NCI-H2227 (cell line): ENCODE measurements at regions not wholly inside any gene's neighbourhood (a gene's known extent, or its start where the extent isn't known, plus 50 kb on each side); places are given as distances from the start of the nearest gene placed in this dataset.
"Not testable (repeated sequence)": the region's sequence is repeated elsewhere in the genome, so short reads cannot be mapped to it uniquely, and the experiment has no call there.

Experiments used
- DNase-seq: peaks from one replicate; lab custom pipeline; 2025; ENCODE audit not compliant: unreplicated experiment; lab: John Stamatoyannopoulos, UW

GRCh38 chr1:38512789-38513188 lies 346.8 kb downstream of the RRAGC start:
- DNase-seq, result peak; percentile 58

DNA sequence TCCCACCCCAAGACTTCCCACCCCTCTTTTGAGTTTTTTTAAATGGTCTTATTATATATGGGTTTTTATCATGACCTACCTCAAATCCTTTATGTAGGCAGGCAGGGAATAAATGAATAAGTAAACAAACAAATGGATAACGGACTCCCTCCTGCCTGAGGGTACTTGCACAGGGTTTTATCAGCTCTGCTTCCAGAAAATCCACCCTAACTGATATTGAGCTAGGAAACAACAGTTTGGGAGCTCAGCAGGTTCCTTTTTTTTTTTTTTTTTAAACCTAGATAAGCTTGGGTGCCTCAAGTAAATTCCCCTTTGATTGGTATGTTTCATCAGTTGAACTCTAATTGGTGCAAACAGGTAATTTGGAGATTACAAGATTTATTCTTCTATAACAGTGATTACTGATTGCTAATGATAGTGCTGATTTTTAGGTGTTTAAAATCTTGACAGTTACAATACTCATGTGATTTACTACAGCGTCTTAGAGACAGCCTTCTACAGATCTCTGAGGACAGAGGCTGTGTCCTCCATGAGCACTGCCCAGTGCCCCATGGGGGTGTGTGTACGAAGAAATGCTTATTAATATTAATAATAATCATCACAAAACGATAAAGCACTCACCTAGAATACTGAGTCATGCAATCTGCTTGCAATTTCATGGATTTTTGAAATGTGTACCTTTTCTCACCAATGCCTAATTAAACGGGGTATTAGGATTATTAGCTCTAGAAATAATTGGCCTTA lies 347.4 kb downstream of the RRAGC start:
- DNase-seq, result no peak

GRCh38 chr1:38508232-38508631 lies 351.3 kb downstream of the RRAGC start:
- no peak for DNase-seq

DNA sequence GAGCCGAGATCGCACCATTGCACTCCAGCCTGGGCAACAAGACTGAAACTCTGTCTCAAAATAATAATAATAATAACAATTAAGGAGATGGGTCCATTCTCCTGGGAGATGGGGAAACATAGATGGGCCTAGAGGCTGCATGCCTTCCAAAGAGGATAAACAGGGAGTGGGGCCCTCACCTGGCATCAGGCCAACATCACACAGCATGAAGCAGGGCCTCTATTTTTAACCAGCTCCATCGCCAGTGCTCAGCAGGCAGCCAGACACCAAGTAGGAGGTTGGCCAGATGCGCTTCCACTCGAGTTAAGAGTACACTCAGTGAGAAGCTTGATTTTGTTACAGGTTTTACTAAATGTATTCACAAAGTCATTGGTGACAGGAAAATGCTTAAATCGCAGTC lies 352.0 kb downstream of the RRAGC start:
- DNase-seq, result peak; percentile 48

- peak; percentile 55 for DNase-seq
Measured at GRCh38 chr1:38505944-38506343, 353.6 kb downstream of the RRAGC start.

DNA sequence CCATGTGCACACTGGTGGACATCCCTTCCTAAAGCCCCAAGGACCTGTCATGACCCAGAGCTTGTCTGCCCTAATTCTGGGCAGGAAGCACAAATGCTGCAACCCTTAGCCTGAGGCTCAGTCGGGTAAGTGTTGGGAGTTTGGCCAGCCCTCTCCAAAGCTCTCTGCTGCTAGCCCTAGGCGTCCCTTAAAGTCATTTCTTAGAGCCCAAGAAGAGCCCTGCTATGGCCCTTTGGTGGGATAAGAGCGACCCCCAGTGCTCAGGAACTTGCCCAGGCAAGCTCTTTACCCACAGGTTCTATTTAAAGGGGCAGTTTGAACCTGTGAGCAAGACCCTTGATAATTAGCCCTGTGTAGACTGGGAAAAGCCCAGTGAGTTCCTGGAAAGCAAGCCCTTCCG lies 356.8 kb downstream of the RRAGC start:
- no peak for DNase-seq

DNA sequence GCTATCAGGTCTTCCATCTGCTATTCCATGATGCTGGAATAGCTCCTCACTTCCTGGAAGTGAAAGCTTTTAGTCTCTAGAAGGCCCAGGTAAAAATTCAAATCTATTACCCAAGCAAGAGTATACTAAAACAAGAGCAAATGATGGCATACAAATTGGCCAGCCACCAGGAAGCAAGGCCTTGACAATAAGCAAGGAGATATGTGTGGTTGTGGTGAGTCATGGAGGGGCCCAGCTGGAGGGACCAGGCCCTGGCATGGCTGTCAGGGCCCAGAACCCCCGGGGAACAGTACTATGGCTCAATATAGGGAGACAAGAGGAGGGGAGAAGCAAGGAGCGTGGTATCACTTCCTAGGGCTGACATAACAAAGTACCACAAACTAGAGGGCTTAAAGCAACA lies 358.7 kb downstream of the RRAGC start:
- no peak for DNase-seq

- DNase-seq, result peak; percentile 20
Measured at GRCh38 chr1:38500352-38500751, 359.2 kb downstream of the RRAGC start.

DNA sequence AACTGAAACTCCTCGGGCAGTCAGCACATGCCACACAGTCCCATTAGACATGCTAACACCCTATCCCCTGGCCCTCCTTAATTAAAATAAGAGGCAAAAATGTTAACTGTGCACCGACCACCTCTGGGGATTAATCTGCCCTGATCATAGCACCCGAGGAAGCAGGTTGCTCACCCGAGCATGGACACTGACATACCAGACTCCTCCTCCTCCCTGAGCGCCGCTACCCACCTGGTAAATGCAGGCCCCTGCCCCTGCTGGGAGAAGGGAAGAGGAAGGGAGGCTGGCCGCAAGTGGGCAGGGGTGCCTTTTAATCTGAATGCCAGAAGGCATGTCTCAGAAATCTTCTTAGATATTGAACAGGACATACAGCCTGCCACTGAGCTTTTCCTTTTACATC lies 360.9 kb downstream of the RRAGC start:
- peak; percentile 47 for DNase-seq

GRCh38 chr1:38497921-38498656 lies 361.5 kb downstream of the RRAGC start:
- DNase-seq, result no peak

DNA sequence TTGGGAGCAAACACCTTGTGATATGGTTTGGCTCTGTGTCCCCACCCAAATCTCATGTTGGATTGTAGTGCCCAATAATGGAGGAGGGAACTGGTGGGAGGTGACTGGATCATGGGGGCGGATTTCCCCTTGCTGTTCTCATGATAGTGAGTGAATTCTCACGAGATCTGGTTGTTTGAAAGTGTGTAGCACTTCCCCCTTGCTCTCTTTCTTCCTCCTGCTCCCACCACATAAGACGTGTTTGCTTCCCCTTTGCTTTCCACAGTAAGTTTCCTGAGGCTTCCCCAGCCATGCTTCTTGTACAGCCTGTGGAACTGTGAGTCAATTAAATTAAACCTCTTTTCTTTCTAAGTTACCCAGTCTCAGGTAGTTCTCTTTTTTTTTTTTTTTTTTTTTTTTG lies 366.3 kb downstream of the RRAGC start:
- DNase-seq, result not testable (repeated sequence)

DNA sequence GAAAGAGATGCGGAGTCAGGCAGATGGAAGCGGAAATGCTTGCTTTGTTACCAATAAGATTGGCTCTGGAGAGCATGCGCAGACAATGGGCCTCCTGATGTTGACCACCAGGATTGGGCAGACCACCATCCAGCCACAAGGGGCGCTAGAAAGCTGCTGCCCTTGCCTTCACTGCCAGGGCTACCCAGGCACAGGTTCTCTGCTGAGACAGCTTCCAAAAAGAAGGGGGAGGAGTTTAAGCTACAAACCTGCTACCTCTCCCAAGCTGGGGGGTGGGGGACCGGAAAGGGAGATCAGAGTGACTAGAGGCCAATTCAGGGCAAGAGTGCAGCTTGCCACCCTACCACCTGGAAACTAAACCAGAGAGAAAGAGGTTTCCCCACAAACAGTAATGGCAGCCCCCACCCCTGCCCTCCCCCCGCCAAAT lies 369.7 kb downstream of the RRAGC start:
- DNase-seq, result peak; percentile 22

DNA sequence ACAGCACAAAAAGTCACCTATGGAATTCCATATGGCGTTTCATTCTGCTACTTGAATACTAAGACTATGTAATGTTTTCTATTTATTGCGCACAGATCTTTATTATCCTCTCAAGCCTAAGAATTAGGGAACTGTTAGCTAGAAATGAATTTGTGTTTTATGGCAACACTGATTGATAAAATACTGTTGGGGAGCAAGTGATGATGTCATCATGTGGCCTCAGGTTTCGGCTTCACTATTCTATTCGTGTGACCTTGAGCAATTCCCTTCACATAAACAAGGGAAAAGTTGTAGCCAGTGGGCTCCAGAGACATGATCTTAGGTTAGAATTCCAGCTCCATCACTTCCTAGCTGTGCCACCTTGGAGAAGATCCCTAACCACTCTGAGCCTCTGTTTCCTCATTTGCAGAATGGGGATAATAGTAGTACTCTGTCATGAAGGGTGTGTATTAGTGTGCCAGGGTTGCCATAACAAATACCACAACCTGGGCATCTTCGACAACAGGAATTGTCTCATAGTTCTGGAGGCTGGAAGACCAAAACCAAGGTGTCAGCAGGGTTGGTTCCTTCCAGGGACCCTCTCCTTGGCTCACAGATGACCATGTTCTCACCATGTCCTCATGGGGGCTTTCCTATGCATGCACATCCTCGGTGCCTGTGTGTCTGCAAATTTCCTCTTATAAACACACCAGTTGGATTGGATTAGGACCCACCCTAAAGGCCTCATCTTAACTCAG lies 371.2 kb downstream of the RRAGC start:
- DNase-seq, result no peak

DNA sequence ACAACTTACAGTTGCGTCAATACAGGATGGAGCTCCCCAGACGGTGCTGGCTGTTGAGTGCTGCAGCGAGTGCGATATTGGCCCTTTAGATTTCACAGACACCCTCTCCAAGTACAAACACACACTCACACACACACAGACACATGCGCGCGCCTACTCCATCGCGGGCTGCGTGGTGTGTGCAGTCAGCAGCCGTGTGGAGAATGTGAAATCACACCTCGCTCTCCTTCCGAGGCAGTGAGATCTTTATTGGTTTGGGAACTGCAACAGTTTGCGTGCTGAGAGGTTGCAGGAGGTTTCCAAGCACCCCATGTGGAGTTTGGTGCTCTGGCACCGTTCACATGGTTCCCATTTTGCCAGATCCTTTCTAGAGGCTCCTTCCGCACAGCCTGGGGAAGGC lies 372.2 kb downstream of the RRAGC start:
- DNase-seq, result no peak

- DNase-seq, result no peak
Measured at GRCh38 chr1:38486085-38486484, 373.5 kb downstream of the RRAGC start.

GRCh38 chr1:38481871-38482826 lies 377.4 kb downstream of the RRAGC start:
- DNase-seq, result no peak

- not testable (repeated sequence) for DNase-seq
Measured at GRCh38 chr1:38479662-38480061, 379.9 kb downstream of the RRAGC start.

- no peak for DNase-seq
Measured at GRCh38 chr1:38477811-38478210, 381.8 kb downstream of the RRAGC start.

DNA sequence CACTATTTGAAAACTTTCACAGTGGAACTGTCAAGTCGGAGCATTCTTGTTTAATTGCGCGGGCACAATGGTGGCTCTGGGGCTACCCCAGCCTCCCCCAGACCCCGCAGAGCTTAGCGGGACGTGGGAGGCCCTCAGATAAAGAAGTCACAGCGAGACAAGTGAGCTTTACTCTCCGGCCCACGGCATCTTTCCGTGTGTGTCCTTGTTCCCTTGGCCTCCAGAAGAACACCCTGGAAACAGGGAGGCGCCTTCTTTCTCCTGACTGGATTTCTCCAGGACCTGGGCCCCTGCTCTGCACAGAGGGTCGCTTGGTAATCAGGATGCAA lies 382.8 kb downstream of the RRAGC start:
- no peak for DNase-seq

GRCh38 chr1:38476111-38476849 lies 383.3 kb downstream of the RRAGC start:
- DNase-seq, result peak; percentile 34
